GM21786 (cell line): ENCODE measurements at regions not wholly inside any gene's neighbourhood (a gene's known extent, or its start where the extent isn't known, plus 50 kb on each side); places are given as distances from the start of the nearest gene placed in this dataset.

ENCODE experiments used
- ATAC-seq: cut with Tn5 transposase; IDR thresholded peaks from one replicate; pipeline ENCODE4 v1.9.1; 2021; ENCODE audit not compliant: unreplicated experiment

DNA sequence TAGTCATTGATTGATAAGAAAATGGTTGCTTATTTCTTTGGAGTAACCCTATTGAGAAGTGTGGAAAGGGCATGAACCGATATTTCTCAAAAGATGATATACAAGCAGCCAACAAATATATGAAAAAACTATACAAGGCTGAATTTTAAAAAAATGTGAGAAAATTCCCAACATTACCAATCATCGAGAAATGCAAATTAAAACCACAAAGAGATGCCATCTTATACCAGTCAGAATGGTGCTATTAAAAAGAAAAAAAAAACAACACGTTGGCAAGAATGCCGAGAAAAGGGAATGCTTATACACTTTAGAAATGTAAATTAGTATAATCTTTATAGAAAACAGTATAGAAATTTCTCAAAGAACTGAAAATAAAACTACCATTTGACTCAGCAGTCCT lies 77.7 kb upstream of the ROBO1 start:
- no peak for ATAC-seq

DNA sequence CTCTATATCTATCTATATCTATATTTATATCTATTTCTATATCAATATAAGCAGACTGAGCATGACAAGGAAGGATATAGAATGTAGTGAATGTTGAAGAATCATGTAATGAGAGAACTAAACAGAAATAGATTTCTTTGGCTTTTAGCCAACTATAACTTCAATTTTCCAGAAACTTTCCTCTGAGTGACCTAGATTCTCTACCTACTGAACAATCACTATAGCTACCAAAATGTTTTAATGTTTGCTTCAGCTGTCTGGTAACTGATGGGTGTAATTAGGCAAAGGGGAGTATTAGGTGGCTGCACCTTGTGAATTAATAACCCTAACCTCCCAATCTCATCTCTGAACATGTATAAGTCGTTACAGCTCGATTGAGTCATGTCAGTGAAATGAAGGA lies 76.4 kb upstream of the ROBO1 start:
- ATAC-seq: no peak

DNA sequence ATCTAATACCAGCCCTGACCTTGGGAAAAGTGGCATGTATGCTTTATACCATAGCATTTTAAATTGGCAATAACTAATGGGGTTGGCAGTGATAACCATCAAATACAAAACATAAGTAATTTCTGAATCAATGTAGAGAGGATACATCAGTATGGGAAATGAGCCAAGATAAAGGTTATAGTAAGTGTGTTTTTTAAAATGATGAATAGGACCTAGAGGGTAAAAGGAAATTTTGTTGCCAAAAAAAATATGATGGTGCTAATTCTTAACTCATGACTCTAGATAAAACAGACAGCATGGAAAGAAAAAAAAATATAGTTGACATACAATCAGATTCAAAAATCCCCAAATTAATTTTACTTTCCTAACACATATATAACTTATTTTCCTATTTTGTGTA lies 75.4 kb upstream of the ROBO1 start:
- no peak for ATAC-seq

DNA sequence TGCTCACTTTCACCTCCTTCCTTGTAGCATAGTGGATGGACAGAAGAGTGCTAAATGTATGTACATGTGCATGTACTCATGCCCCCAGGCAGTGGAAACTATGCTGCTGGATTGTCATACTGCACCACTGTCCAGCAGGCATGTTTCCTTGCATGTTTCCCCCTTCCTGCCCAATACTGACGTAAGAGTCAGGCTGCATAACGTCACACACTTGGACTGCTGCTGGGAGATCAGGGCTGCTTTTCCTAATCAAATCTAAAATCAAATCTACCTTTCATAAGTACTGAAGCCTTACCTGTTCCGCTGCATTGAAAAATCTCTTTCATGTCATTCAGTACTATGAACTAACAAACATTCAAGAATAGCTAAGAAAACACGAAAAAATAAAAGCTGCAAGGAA lies 67.9 kb upstream of the ROBO1 start:
- no peak for ATAC-seq

DNA sequence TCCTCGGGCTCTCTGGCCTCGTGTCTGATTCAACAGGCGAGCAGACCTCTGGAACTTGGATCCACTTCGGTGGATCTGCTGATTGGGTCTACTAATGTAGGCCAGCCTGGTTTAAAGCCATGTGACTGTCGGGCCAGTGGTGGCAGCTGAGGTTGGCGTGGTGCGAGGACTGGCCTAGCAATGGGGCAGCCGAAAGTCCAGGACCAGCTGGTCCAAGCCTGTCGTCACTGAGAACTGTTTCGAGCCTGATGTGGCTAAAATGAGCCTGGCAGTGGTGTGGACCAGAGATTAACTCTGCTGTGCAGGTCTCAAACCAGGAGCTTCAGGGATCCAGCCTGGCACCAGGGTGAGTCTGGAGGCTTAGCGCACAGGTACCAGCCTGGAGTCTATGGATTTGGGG lies 56.4 kb upstream of the ROBO1 start:
- ATAC-seq: no peak

DNA sequence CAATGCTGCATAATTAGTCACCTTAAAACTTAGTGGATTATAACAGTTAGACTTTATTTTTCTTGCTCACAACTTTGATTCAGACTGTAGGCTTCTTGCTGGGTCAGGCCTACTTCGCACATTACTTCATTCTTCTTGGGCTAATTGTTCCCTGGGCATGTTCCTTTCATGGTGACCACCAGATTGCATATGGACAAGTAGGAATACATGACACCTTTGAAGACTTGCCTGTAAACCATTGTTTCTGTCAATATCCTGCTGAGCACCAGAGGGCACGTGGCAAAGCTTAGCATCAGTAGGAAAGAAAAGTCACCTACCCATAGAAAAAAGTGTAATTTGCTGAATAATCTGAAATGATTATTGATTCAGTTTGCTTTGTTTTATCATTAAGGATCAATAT lies 54.3 kb upstream of the ROBO1 start:
- no peak for ATAC-seq

DNA sequence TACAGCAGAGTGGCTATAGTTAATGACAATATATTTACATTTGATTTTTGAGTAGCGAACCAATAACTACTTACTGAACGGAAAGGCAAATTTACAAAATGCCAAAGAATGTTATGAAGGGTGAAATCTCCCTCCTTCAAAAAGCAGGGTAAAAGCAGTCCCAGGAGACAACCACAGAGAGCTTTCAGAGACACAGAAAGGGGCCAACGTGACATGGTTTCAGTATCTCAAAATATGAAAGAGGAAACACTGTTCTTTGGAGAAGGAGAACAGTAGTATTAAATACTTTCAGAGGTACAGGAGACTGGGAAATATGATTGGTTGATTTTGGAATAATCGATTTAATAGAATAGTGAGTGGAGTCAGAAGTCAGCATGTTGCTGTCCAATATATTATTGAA lies 52.3 kb upstream of the ROBO1 start:
- ATAC-seq: no peak

DNA sequence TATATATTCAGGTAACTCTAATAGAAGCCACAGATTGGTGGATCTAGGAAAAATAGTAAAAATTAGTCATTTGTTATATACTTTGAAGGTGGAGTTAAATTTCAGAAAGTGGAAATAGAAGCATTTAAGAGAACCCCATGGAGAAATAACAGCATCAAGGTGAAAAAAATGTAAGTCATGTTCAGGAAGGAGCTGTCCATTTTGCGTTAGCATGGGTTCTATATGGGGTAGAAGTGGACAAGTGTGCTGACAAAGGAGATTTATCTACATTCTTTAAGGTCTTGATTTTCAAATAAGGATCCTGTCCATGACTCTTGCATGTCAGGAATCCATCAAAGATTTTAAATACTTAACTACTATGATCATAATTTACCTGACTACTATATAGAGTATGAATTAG lies 50.2 kb upstream of the ROBO1 start:
- ATAC-seq: no peak
